Ishikawa (cell line): ENCODE measurements at regions not wholly inside any gene's neighbourhood (a gene's known extent, or its start where the extent isn't known, plus 50 kb on each side); places are given as distances from the start of the nearest gene placed in this dataset.

ENCODE experiments used
- EP300 ChIP-seq: IDR thresholded peaks from 2 replicates; pipeline ENCODE4 v1.6.1; 2012; ENCODE audit warnings: borderline replicate concordance
- NFIC ChIP-seq: IDR thresholded peaks from 2 replicates; pipeline ENCODE4 v1.6.1; 2012

- TF ChIP-seq NFIC: no peak
- TF ChIP-seq EP300: no peak
Measured at GRCh38 chr3:166223120-166223519, 385.9 kb upstream of the BCHE start.
